Peyer's patch (tissue), 4 donors: ENCODE measurements at regions not wholly inside any gene's neighbourhood (a gene's known extent, or its start where the extent isn't known, plus 50 kb on each side); places are given as distances from the start of the nearest gene placed in this dataset.

Experiments
- DNase-seq, 3 donors: peaks; one replicate each; pipeline ENCODE4 v3.0.0-alpha.2; 2017 to 2019
- H3K27ac ChIP-seq, 4 donors: fragments of 200-600 bp; sonication (generic); one replicate each; pipeline ENCODE4 v1.5.1; 2016 to 2019
- H3K27me3 ChIP-seq, 2 donors: fragments of 200-600 bp; sonication (generic); one replicate each; pipeline ENCODE4 v1.5.1; 2019
- H3K36me3 ChIP-seq, 3 donors: fragments of 200-600 bp; sonication (generic); one replicate each; pipeline ENCODE4 v1.5.1; 2016 to 2019
- H3K4me1 ChIP-seq, 4 donors: fragments of 200-600 bp; sonication (generic); one replicate each; pipeline ENCODE4 v1.5.1; 2016 to 2019
- H3K4me3 ChIP-seq, 4 donors: fragments of 200-600 bp; sonication (generic); 1 replicate in 3 of 4; 2 replicates in 1 of 4; pipeline ENCODE4 v1.5.1; 2016 to 2019; ENCODE audit warnings: mild to moderate bottlenecking in 1 of 4
- H3K9me3 ChIP-seq, 4 donors: fragments of 200-600 bp; sonication (generic); one replicate each; pipeline ENCODE4 v1.5.1; 2016 to 2019; ENCODE audit warnings: mild to moderate bottlenecking in 1 of 4
- POLR2A ChIP-seq, 2 donors: fragments of 450-650 bp; IDR thresholded peaks; one replicate each; pipeline ENCODE4 v1.5.1; 2017; ENCODE audit warnings: antibody characterized with exemption in 2 of 2, mild to moderate bottlenecking in 2 of 2, moderate library complexity in 2 of 2
- TF ChIP-seq, protein P1 (sequence below), 6 experiments: fragments of 450-650 bp in 4 of 6; fragments of 200-600 bp in 2 of 6; sonication (generic) in 1 of 6; IDR thresholded peaks; one replicate each; pipeline ENCODE4 v1.5.1; 2017 to 2019; ENCODE audit warnings: antibody characterized with exemption in 6 of 6, mild to moderate bottlenecking in 3 of 6, moderate library complexity in 1 of 6

GRCh38 chr6:108797951-108798669, 50.1 kb upstream of the ARMC2 start:
- DNase-seq, result no peak
- H3K36me3 ChIP-seq, result no peaks in the 10 kb centered on the region
- peak overlapping the region in 2 of 4 donors; percentile 7 to 31 for H3K27ac ChIP-seq
- peaks cover 0 to 11% (median 0%) of the 10 kb centered on the region in 4 donors for H3K4me1 ChIP-seq
- no peaks in the 10 kb centered on the region for H3K27me3 ChIP-seq
- no peaks in the 10 kb centered on the region for H3K9me3 ChIP-seq
- H3K4me3 ChIP-seq, result no peak overlapping the region
- TF ChIP-seq POLR2A (IDR thresholded peaks at IDR 0.05), result no peak
- TF ChIP-seq, protein P1, sequence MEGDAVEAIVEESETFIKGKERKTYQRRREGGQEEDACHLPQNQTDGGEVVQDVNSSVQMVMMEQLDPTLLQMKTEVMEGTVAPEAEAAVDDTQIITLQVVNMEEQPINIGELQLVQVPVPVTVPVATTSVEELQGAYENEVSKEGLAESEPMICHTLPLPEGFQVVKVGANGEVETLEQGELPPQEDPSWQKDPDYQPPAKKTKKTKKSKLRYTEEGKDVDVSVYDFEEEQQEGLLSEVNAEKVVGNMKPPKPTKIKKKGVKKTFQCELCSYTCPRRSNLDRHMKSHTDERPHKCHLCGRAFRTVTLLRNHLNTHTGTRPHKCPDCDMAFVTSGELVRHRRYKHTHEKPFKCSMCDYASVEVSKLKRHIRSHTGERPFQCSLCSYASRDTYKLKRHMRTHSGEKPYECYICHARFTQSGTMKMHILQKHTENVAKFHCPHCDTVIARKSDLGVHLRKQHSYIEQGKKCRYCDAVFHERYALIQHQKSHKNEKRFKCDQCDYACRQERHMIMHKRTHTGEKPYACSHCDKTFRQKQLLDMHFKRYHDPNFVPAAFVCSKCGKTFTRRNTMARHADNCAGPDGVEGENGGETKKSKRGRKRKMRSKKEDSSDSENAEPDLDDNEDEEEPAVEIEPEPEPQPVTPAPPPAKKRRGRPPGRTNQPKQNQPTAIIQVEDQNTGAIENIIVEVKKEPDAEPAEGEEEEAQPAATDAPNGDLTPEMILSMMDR (IDR thresholded peaks at IDR 0.05), result no peak
